Natural killer cell (primary cell): ENCODE measurements at regions not wholly inside any gene's neighbourhood (a gene's known extent, or its start where the extent isn't known, plus 50 kb on each side); places are given as distances from the start of the nearest gene placed in this dataset.
A peak's percentile ranks its signal among the peaks of the same experiment; 100 is the strongest.
"Not testable (repeated sequence)": the region's sequence is repeated elsewhere in the genome, so short reads cannot be mapped to it uniquely, and the experiment has no call there.

Experiments used
- ATAC-seq, 3 donors: fragments of 150-1000 bp in 2 of 3; fragments of 200-7000 bp in 1 of 3; cut with Tn5 transposase; 1 replicate in 1 of 3; 2 replicates in 2 of 3; pipeline ENCODE4 v1.10.0; 2021; ENCODE audit warnings: mild to moderate bottlenecking in 2 of 3, moderate library complexity in 2 of 3
- DNase-seq, 2 donors: peaks; one replicate each; pipeline versions ENCODE4 v3.0.0 to v3.0.0-alpha.2; 2013 to 2021; ENCODE audit warnings: mixed read lengths in 1 of 2
- H3K27ac ChIP-seq: one replicate; pipeline ENCODE4 v1.5.1; 2013; ENCODE audit warnings: mild to moderate bottlenecking, low read length
- H3K27me3 ChIP-seq: one replicate; pipeline ENCODE4 v1.6.1; 2013; ENCODE audit warnings: low read length; ENCODE audit not compliant: control insufficient read depth, insufficient read depth
- H3K36me3 ChIP-seq: one replicate; pipeline ENCODE4 v1.6.1; 2013; ENCODE audit warnings: low read length; ENCODE audit not compliant: control insufficient read depth, insufficient read depth
- H3K4me1 ChIP-seq: one replicate; pipeline ENCODE4 v1.6.1; 2013; ENCODE audit warnings: low read length; ENCODE audit not compliant: control insufficient read depth, insufficient read depth
- H3K4me3 ChIP-seq: one replicate; pipeline ENCODE4 v1.5.1; 2013; ENCODE audit warnings: low read length
- H3K9me3 ChIP-seq: one replicate; pipeline ENCODE4 v1.6.1; 2013; ENCODE audit warnings: low read length; ENCODE audit not compliant: control insufficient read depth, insufficient read depth
- H3K27ac Mint-ChIP-seq, 2 donors: one replicate each; pipeline ENCODE4 v1.8.0; 2022; ENCODE audit warnings: mild to moderate bottlenecking in 2 of 2, mixed read lengths in 2 of 2, moderate library complexity in 1 of 2
- H3K27me3 Mint-ChIP-seq, 2 donors: one replicate each; pipeline ENCODE4 v1.8.0; 2022; ENCODE audit warnings: low read depth in 2 of 2, mixed read lengths in 2 of 2
- H3K36me3 Mint-ChIP-seq: one replicate; pipeline ENCODE4 v1.8.0; 2022; ENCODE audit warnings: mixed read lengths
- H3K4me1 Mint-ChIP-seq, 2 donors: one replicate each; pipeline ENCODE4 v1.8.0; 2022; ENCODE audit warnings: mixed read lengths in 2 of 2
- H3K4me3 Mint-ChIP-seq: one replicate; pipeline ENCODE4 v1.8.0; 2022; ENCODE audit warnings: mild to moderate bottlenecking, moderate library complexity, mixed read lengths
- H3K9me3 Mint-ChIP-seq, 2 donors: one replicate each; pipeline ENCODE4 v1.8.0; 2022; ENCODE audit warnings: mixed read lengths in 2 of 2
- CTCF ChIP-seq: fragments of 200-600 bp; IDR thresholded peaks from one replicate; pipeline ENCODE4 v1.8.0; 2022; ENCODE audit warnings: antibody characterized with exemption
- WGBS: methylation state at CpG from one replicate; pipeline ENCODE4 v1.1.7; 2013; ENCODE audit warnings: missing lambda C conversion rate; ENCODE audit not compliant: insufficient coverage; 5-methylcytosine and 5-hydroxymethylcytosine counted together
- intact Hi-C: fragments of 100-400 bp; cut with micrococcal nuclease; formaldehyde crosslinking; loops from one replicate; pipeline ENCODE4 v1.14.2; 2022

GRCh38 chr9:86573886-86574285 lies 219.7 kb upstream of the TUT7 start:
- Mint-ChIP-seq H3K27ac (no peak overlapping the region), H3K36me3 (no peaks in the 10 kb centered on the region), H3K4me1 (no peaks in the 10 kb centered on the region), H3K4me3 (no peak overlapping the region), H3K9me3 (no peaks in the 10 kb centered on the region), H3K27me3 (peaks cover 2 to 26% of the 10 kb centered on the region in 2 donors)
- ATAC-seq (no peak), DNase-seq (no peak)
- no peaks in the 10 kb centered on the region for H3K9me3 ChIP-seq
- H3K36me3 ChIP-seq, result no peaks in the 10 kb centered on the region
- no peak overlapping the region for H3K4me3 ChIP-seq
- no peak overlapping the region for H3K27ac ChIP-seq
- no peak for TF ChIP-seq CTCF
- 79% methylated on average over 2 of the region's 2 CpGs for WGBS
- no peaks in the 10 kb centered on the region for H3K27me3 ChIP-seq
- intact Hi-C loops, result no loop called here
- H3K4me1 ChIP-seq, result no peaks in the 10 kb centered on the region

- Mint-ChIP-seq H3K36me3 (no peaks in the 10 kb centered on the region), H3K27ac (no peak overlapping the region), H3K4me1 (no peaks in the 10 kb centered on the region), H3K4me3 (no peak overlapping the region), H3K9me3 (peaks cover 0 to 2% of the 10 kb centered on the region in 2 donors), H3K27me3 (peaks cover 2 to 26% of the 10 kb centered on the region in 2 donors)
- no peaks in the 10 kb centered on the region for H3K9me3 ChIP-seq
- no peak overlapping the region for H3K4me3 ChIP-seq
- TF ChIP-seq CTCF, result no peak
- no peak overlapping the region for H3K27ac ChIP-seq
- DNase-seq, result no peak
- no peaks in the 10 kb centered on the region for H3K36me3 ChIP-seq
- intact Hi-C loops, result no loop called here
- no peak for ATAC-seq
- no peaks in the 10 kb centered on the region for H3K4me1 ChIP-seq
- H3K27me3 ChIP-seq, result no peaks in the 10 kb centered on the region
Observed at GRCh38 chr9:86572904-86573303, 218.7 kb upstream of the TUT7 start.

- DNase-seq, H3K4me3 Mint-ChIP-seq, H3K4me1 ChIP-seq, H3K4me1 Mint-ChIP-seq, H3K36me3 ChIP-seq, H3K27ac ChIP-seq, H3K9me3 ChIP-seq, H3K27me3 ChIP-seq, H3K4me3 ChIP-seq, H3K27ac Mint-ChIP-seq, ATAC-seq, H3K36me3 Mint-ChIP-seq, intact Hi-C loops, H3K9me3 Mint-ChIP-seq: not testable (repeated sequence)
- WGBS, result no CpG with 5 or more reads among the region's 2 CpGs
- H3K27me3 Mint-ChIP-seq, result peaks cover 19 to 32% of the 10 kb centered on the region in 2 donors
Observed at GRCh38 chr9:86565603-86566002, 211.4 kb upstream of the TUT7 start.

GRCh38 chr9:86563936-86564335 lies 209.7 kb upstream of the TUT7 start:
- H3K27me3 Mint-ChIP-seq, result peaks cover 19 to 31% of the 10 kb centered on the region in 2 donors
- H3K4me3 Mint-ChIP-seq, result no peak overlapping the region
- Histone ChIP-seq H3K4me1 (no peaks in the 10 kb centered on the region), H3K27ac (no peak overlapping the region), H3K4me3 (no peak overlapping the region), H3K36me3 (no peaks in the 10 kb centered on the region), H3K9me3 (no peaks in the 10 kb centered on the region), H3K27me3 (no peaks in the 10 kb centered on the region)
- peaks cover 0 to 2% of the 10 kb centered on the region in 2 donors for H3K9me3 Mint-ChIP-seq
- no peak overlapping the region for H3K27ac Mint-ChIP-seq
- ATAC-seq (peak in 1 of 3 donors; percentile 30), DNase-seq (no peak)
- H3K4me1 Mint-ChIP-seq, result no peaks in the 10 kb centered on the region
- intact Hi-C loops, result no loop called here
- no peaks in the 10 kb centered on the region for H3K36me3 Mint-ChIP-seq
- WGBS, result 93% methylated on average over 5 of the region's 5 CpGs
- TF ChIP-seq CTCF, result no peak
